ENCODE measurements at regions not wholly inside any gene's neighbourhood (a gene's known extent, or its start where the extent isn't known, plus 50 kb on each side); places are given as distances from the start of the nearest gene placed in this dataset.

GRCh38 chr11:41955066-41955465 lies 495.6 kb upstream of the LRRC4C start:
- H3K27me3 ChIP-seq (ENCODE audit: insufficient read depth, low read depth, low read length) = no peaks in the 10 kb centered on the region
- no peaks in the 10 kb centered on the region for H3K36me3 ChIP-seq (ENCODE audit: insufficient read depth, low read length)
- no peak overlapping the region for H3K27ac ChIP-seq (ENCODE audit: low read length)
- no peak overlapping the region for H3K9ac ChIP-seq (ENCODE audit: low read length)
- no peaks in the 10 kb centered on the region for H3K9me2 ChIP-seq (ENCODE audit: insufficient read depth, low read length)
- no peaks in the 10 kb centered on the region for H3K79me2 ChIP-seq (replicated peaks; ENCODE audit: insufficient read depth, low read length)
- H3K4me2 ChIP-seq (ENCODE audit: low read length) = no peak overlapping the region
- H3F3A ChIP-seq (ENCODE audit: insufficient read depth, low read length, poor library complexity, severe bottlenecking) = peaks cover 9% of the 10 kb centered on the region
- H3K9me3 ChIP-seq (ENCODE audit: low read length) = peaks cover 5% of the 10 kb centered on the region
- H2AFZ ChIP-seq (ENCODE audit: low read depth, low read length) = no peak overlapping the region
- no peak for TF ChIP-seq SMC3 (conservative IDR thresholded peaks at IDR 0.05; ENCODE audit: poor library complexity)
- no peak for TF ChIP-seq EZH2 (IDR thresholded peaks at IDR 0.05; ENCODE audit: borderline replicate concordance, insufficient read depth, low read length, poor library complexity, severe bottlenecking)
- TF ChIP-seq, protein P1, sequence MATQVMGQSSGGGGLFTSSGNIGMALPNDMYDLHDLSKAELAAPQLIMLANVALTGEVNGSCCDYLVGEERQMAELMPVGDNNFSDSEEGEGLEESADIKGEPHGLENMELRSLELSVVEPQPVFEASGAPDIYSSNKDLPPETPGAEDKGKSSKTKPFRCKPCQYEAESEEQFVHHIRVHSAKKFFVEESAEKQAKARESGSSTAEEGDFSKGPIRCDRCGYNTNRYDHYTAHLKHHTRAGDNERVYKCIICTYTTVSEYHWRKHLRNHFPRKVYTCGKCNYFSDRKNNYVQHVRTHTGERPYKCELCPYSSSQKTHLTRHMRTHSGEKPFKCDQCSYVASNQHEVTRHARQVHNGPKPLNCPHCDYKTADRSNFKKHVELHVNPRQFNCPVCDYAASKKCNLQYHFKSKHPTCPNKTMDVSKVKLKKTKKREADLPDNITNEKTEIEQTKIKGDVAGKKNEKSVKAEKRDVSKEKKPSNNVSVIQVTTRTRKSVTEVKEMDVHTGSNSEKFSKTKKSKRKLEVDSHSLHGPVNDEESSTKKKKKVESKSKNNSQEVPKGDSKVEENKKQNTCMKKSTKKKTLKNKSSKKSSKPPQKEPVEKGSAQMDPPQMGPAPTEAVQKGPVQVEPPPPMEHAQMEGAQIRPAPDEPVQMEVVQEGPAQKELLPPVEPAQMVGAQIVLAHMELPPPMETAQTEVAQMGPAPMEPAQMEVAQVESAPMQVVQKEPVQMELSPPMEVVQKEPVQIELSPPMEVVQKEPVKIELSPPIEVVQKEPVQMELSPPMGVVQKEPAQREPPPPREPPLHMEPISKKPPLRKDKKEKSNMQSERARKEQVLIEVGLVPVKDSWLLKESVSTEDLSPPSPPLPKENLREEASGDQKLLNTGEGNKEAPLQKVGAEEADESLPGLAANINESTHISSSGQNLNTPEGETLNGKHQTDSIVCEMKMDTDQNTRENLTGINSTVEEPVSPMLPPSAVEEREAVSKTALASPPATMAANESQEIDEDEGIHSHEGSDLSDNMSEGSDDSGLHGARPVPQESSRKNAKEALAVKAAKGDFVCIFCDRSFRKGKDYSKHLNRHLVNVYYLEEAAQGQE (IDR thresholded peaks at IDR 0.05; ENCODE audit: borderline replicate concordance) = no peak
- TF ChIP-seq, protein P2, sequence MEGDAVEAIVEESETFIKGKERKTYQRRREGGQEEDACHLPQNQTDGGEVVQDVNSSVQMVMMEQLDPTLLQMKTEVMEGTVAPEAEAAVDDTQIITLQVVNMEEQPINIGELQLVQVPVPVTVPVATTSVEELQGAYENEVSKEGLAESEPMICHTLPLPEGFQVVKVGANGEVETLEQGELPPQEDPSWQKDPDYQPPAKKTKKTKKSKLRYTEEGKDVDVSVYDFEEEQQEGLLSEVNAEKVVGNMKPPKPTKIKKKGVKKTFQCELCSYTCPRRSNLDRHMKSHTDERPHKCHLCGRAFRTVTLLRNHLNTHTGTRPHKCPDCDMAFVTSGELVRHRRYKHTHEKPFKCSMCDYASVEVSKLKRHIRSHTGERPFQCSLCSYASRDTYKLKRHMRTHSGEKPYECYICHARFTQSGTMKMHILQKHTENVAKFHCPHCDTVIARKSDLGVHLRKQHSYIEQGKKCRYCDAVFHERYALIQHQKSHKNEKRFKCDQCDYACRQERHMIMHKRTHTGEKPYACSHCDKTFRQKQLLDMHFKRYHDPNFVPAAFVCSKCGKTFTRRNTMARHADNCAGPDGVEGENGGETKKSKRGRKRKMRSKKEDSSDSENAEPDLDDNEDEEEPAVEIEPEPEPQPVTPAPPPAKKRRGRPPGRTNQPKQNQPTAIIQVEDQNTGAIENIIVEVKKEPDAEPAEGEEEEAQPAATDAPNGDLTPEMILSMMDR (IDR thresholded peaks at IDR 0.05; ENCODE audit: poor library complexity, severe bottlenecking) = no peak
- no peak for TF ChIP-seq POLR2AphosphoS5 (IDR thresholded peaks at IDR 0.05)
- no peak for TF ChIP-seq TAF1 (IDR thresholded peaks at IDR 0.05; ENCODE audit: low read depth)
- TF ChIP-seq EP300 (conservative IDR thresholded peaks at IDR 0.05; ENCODE audit: poor library complexity, severe bottlenecking) = no peak
- TF ChIP-seq RAD21 (conservative IDR thresholded peaks at IDR 0.05) = no peak
- no peak for TF ChIP-seq MXI1 (conservative IDR thresholded peaks at IDR 0.05; ENCODE audit: poor library complexity, severe bottlenecking)
- no peaks in the 10 kb centered on the region for H4K20me1 ChIP-seq (ENCODE audit: insufficient read depth)
- H3K4me3 ChIP-seq (ENCODE audit: low read length) = no peak overlapping the region

DNA sequence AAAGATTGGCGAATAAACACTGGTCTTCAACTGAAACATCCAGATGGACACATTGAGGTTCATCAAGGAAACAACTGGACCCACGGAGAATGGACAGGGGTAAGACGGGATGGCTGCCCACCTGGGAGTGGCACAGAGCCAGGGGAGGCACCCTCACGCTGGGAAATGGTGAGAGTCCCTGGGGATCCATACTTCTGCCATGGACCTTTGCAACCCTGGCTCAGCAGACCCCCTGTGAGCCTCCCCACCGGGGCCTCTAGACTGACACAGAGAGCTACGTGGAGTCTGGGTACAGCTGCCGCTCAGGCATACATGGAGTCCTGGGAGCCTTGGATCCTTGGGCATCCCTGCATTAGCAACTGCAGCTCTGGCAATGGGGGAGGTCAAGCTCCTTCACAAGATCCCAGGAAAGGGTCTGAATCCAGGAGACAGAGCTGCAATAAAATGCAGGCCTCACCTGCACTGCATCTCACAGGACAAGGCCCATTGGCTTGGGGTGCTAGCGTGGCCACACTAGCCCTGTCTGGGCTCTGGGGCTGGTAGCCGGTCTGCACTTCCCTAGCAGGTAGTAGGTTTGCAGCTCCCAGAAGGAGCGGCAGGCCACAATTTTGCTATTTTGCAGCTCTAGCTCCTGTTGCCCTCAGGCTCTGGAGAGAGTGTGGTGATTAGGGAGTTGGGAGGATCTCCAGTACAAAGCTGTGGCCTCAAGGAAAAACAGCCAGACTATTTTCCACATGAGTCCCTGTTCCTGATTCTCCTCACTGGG lies 496.4 kb upstream of the LRRC4C start:
- Histone ChIP-seq H3K9ac (ENCODE audit: low read length) (no peak overlapping the region), H3K27ac (ENCODE audit: low read length) (no peak overlapping the region), H3F3A (ENCODE audit: insufficient read depth, low read length, poor library complexity, severe bottlenecking) (peaks cover 4% of the 10 kb centered on the region), H3K4me2 (ENCODE audit: low read length) (no peak overlapping the region), H3K9me2 (ENCODE audit: insufficient read depth, low read length) (no peaks in the 10 kb centered on the region), H3K79me2 (replicated peaks; ENCODE audit: insufficient read depth, low read length) (no peaks in the 10 kb centered on the region), H3K9me3 (ENCODE audit: low read length) (peaks cover 5% of the 10 kb centered on the region), H3K36me3 (ENCODE audit: insufficient read depth, low read length) (no peaks in the 10 kb centered on the region), H3K4me3 (ENCODE audit: low read length) (no peak overlapping the region), H2AFZ (ENCODE audit: low read depth, low read length) (no peak overlapping the region), H4K20me1 (ENCODE audit: insufficient read depth) (no peaks in the 10 kb centered on the region), H3K27me3 (ENCODE audit: insufficient read depth, low read depth, low read length) (no peaks in the 10 kb centered on the region)
- TF ChIP-seq, protein P2 (IDR thresholded peaks at IDR 0.05; ENCODE audit: poor library complexity, severe bottlenecking) = no peak
- TF ChIP-seq RAD21 (conservative IDR thresholded peaks at IDR 0.05) = no peak
- TF ChIP-seq, protein P1 (IDR thresholded peaks at IDR 0.05; ENCODE audit: borderline replicate concordance) = no peak
